ENCODE measurements at regions not wholly inside any gene's neighbourhood (a gene's known extent, or its start where the extent isn't known, plus 50 kb on each side); places are given as distances from the start of the nearest gene placed in this dataset.

GRCh38 chr16:16830401-16830800 is 451.5 kb downstream of the NPIPA7 start:
- no peaks in the 10 kb centered on the region for H3K4me1 Mint-ChIP-seq (ENCODE audit: low read depth)
- TF ChIP-seq CTCF (IDR thresholded peaks at IDR 0.05), result no peak
- DNase-seq (ENCODE audit: low spot score), result no peak
- peaks cover 14% of the 10 kb centered on the region for H3K9me3 Mint-ChIP-seq (ENCODE audit: low read depth)
- no peaks in the 10 kb centered on the region for H3K36me3 Mint-ChIP-seq (ENCODE audit: low read depth)
- H3K4me3 Mint-ChIP-seq (ENCODE audit: unreplicated experiment), result no peak overlapping the region
- no peaks in the 10 kb centered on the region for H3K27me3 Mint-ChIP-seq (ENCODE audit: low read depth)
- H3K27ac Mint-ChIP-seq (ENCODE audit: unreplicated experiment), result no peak overlapping the region

- Mint-ChIP-seq H3K4me1 (ENCODE audit: low read depth) (no peaks in the 10 kb centered on the region), H3K27ac (ENCODE audit: unreplicated experiment) (no peak overlapping the region), H3K4me3 (ENCODE audit: unreplicated experiment) (no peak overlapping the region), H3K27me3 (ENCODE audit: low read depth) (no peaks in the 10 kb centered on the region), H3K36me3 (ENCODE audit: low read depth) (no peaks in the 10 kb centered on the region), H3K9me3 (ENCODE audit: low read depth) (peaks cover 14% of the 10 kb centered on the region)
- no peak for TF ChIP-seq CTCF (IDR thresholded peaks at IDR 0.05)
- no peak for DNase-seq (ENCODE audit: low spot score)
Measured at GRCh38 chr16:16830973-16831372, 452.0 kb downstream of the NPIPA7 start.

DNA sequence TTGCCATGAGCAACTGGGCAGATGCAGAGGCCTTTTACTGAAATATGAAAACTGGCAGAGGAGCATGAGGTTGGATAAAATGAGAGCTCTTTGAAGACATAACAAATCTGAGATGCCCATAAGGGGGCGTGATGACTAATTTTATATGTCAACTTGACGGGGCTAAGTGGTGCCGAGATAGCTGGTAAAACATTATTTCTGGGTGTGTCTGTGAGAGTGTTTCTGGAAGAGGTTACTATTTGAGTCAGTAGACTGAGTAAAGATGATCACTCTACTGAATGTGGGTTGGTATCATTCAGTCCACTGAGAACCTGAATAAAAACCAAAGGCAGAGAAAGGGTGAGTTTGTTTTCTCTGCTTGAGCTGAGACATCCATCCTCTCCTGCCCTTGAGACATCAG is 454.2 kb downstream of the NPIPA7 start:
- H3K27me3 Mint-ChIP-seq (ENCODE audit: low read depth), result no peaks in the 10 kb centered on the region
- TF ChIP-seq CTCF (IDR thresholded peaks at IDR 0.05), result no peak
- H3K4me3 Mint-ChIP-seq (ENCODE audit: unreplicated experiment), result no peak overlapping the region
- no peaks in the 10 kb centered on the region for H3K36me3 Mint-ChIP-seq (ENCODE audit: low read depth)
- H3K9me3 Mint-ChIP-seq (ENCODE audit: low read depth), result peaks cover 12% of the 10 kb centered on the region
- no peaks in the 10 kb centered on the region for H3K4me1 Mint-ChIP-seq (ENCODE audit: low read depth)
- H3K27ac Mint-ChIP-seq (ENCODE audit: unreplicated experiment), result no peak overlapping the region
- no peak for DNase-seq (ENCODE audit: low spot score)

GRCh38 chr16:16850274-16850673 is 471.3 kb downstream of the NPIPA7 start:
- H3K36me3 Mint-ChIP-seq (ENCODE audit: low read depth), result no peaks in the 10 kb centered on the region
- DNase-seq (ENCODE audit: low spot score), result no peak
- H3K9me3 Mint-ChIP-seq (ENCODE audit: low read depth), result peaks cover 3% of the 10 kb centered on the region
- TF ChIP-seq CTCF (IDR thresholded peaks at IDR 0.05), result no peak
- no peak overlapping the region for H3K27ac Mint-ChIP-seq (ENCODE audit: unreplicated experiment)
- no peaks in the 10 kb centered on the region for H3K27me3 Mint-ChIP-seq (ENCODE audit: low read depth)
- no peak overlapping the region for H3K4me3 Mint-ChIP-seq (ENCODE audit: unreplicated experiment)
- H3K4me1 Mint-ChIP-seq (ENCODE audit: low read depth), result no peaks in the 10 kb centered on the region

- H3K27me3 Mint-ChIP-seq (ENCODE audit: low read depth), result peaks cover 4% of the 10 kb centered on the region
- no peak for DNase-seq (ENCODE audit: low spot score)
- H3K4me3 Mint-ChIP-seq (ENCODE audit: unreplicated experiment), result no peak overlapping the region
- H3K9me3 Mint-ChIP-seq (ENCODE audit: low read depth), result no peaks in the 10 kb centered on the region
- no peaks in the 10 kb centered on the region for H3K4me1 Mint-ChIP-seq (ENCODE audit: low read depth)
- TF ChIP-seq CTCF (IDR thresholded peaks at IDR 0.05), result no peak
- H3K36me3 Mint-ChIP-seq (ENCODE audit: low read depth), result no peaks in the 10 kb centered on the region
- no peak overlapping the region for H3K27ac Mint-ChIP-seq (ENCODE audit: unreplicated experiment)
Measured at GRCh38 chr16:16857012-16857411, 478.1 kb downstream of the NPIPA7 start.
